GM18861 (cell line): ENCODE measurements at regions not wholly inside any gene's neighbourhood (a gene's known extent, or its start where the extent isn't known, plus 50 kb on each side); places are given as distances from the start of the nearest gene placed in this dataset.

Experiments used
- ATAC-seq: cut with Tn5 transposase; IDR thresholded peaks from one replicate; pipeline ENCODE4 v1.9.1; 2021; ENCODE audit not compliant: unreplicated experiment

DNA sequence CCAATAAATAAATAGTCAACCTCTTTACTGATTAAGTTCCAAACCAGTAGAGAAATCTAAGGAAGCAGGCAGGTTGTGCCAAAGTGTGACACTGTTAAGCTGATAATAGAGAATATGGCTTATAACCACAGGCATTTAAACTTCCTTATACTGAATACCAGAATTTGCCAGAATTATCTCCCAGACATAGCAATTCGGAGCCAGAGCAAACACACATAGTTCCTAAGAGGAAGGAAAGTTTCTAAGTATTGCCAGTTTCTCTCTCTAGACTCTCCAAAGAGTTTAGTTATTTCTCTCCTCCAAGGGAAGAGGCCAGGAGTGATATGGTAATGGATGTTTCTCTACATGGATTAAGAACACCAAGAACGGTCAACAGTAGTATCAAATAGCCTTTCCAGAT, 191.7 kb upstream of the CPEB2 start:
- ATAC-seq = no peak

DNA sequence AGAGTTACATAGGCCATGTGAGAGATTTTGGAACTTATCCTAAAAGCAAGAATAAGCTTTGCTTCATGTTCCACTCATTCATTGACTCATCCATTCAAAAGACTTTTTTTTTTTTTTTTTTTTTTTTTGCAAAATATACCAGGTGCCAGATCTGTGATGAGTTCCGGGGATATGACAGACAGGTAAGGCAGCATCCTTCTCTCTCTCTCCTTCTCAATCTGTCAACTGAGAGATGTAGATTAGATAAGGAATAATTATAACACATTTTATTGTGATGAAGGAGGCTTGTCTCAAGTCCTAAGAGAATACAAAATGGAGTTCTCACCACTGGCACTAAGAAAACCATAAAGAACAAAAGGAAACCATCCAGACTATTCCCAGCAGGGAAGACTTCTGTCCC, 190.2 kb upstream of the CPEB2 start:
- no peak for ATAC-seq

DNA sequence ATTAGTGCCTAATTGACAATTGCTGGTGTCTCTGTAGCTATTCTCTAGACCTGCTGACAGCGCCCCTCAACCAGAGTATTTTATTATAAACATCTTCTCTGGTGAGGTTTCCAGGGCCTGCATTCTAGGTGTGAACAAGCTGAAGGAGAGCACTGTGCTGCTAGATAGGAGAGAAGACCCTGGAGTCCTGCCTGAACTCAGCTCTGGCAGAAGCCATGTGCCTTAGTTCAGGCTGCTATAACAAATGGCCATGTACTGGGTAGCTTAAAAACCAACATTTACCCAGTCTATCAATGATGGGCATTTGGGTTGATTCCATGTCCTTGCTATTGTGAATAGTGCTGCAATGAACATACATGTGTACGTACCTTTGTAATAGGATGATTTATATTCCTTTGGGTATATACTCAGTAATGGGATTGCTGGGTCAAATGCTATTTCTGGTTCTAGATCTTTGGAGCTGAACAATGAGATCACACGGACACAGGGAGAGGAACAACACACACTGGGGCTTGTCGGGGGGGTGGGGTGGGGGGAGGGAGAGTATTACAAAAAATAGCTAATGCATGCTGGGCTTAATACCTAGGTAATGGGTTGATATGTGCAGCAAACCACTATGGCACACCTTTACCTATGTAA, 185.5 kb upstream of the CPEB2 start:
- no peak for ATAC-seq

DNA sequence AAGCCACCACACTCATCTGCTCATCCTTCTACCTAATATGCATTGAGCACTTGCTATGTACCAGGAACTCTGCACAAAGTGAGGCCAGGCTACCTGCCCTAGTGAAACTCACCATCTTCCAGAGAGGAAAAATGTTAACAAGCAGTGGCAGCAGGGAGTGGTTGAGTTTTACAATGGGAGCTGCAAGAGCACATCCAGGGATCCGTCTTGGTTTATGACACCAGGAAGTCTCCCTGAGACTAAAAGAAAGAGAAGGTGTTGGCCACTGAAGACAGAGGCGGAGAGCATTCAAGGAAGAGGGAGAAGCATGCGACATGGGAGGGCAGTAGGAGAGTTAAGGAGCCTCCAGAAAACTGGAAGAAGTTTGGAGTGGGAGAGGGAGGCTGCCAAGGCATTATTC, 178.1 kb upstream of the CPEB2 start:
- ATAC-seq = no peak

DNA sequence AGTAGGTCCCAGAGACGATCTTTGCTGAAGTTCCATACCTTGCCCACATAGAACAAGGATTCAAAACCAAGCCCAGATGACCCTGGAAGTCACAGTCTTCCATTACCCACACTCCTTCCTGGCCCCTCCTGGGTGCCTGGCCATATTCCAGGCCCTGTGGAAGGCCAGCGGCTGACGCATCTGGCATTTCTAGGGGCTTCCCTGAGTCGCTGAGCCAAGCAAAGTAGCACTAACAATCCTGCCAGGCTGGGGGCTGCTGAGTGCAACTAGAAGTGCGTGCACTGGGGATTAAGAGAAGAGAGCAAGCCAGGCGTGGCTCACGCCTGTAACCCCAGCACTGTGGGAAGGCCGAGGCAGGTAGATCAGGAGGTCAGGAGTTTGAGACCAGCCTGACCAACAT, 175.2 kb upstream of the CPEB2 start:
- ATAC-seq = no peak

DNA sequence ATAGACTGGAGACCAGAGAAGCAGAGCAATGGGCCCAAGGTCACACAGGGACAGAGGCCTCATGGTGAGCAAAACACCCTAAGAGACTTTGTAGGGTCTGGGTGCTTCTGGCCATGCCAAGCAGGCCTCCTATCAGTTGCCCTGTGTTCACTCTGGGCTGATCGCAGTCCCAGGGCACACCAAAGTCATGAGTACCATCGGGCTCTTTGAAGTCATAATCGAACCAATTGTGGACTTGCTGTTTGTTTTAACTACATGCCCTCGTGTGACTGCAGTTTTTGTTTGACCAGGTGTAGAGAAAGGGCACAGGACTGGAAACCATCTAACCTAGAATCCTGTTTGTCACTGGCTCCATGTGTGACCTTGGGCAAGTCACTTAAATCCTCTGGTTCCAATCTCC, 172.5 kb upstream of the CPEB2 start:
- no peak for ATAC-seq

DNA sequence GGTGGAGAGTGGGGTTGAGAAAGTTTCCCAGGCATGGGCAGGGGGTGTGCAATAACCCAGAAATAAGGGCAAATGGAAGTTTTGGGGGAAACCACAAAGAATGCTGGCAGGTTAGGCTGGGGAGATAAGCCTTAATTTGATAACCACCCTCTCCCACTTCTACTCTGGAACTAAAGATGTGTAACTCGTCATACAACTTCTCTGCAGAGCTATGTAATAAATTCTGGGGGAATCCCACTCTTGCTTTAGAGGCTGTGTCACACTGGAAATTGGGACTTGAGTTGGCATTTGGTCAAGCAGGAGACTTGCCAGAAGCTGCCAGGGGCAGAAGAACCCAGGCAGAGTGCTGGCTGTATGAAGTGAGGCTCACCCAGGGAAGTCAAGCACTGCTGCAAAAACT, 170.9 kb upstream of the CPEB2 start:
- ATAC-seq = no peak

DNA sequence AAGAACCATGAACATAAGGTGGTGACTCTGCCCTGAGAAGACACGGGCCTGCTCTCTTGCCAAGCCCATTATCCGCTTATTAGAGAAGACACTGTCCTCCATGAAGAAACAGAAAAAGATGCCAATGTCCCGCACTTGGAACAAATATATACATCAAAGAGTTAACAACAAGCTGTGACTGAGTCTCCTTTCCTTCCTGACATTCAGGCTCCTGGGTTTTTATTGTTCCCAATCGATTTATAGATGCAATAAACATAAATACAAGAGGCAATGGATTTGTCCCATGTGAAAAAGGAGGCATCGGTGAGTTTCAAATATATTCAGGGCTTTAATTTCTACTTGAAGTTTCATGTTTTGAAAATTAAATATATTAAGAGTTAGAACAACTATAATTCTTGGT, 169.2 kb upstream of the CPEB2 start:
- no peak for ATAC-seq

DNA sequence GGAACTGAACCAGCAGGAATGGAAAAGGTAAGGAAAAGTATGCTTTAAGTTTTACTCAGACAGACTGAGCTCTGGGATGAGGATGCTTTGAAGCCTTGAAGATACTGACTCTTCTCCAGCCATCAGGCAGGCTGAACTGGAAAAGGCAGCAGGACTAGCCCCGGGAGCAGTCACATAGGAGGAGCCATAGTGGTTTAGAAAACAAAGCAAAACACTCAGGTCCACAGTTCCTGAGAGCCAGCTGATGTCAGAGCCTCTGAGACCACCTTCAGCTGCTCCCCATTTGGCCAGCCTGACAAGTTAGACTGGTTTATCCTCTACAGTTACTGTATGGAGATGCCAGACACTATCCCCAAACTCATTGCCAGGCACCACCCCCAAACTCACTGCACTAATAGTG, 167.9 kb upstream of the CPEB2 start:
- ATAC-seq = no peak

DNA sequence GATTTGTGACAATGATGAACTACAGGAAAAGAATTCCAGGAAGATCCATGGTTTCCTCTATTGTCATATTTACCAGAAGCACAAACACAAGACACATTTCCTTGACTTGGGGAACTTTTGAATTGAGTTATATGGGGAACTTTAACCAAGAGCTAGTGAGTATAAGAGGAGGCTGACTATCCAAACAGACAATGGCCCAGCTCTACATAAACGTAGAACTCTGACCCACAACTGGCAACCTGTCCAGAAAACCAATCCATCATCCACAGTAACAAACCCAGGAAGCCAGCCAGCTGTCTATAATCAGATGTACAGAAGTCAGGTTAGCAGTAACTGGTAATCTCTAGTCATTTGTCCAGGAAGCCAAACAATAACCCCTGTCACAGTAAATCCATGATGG, 167.0 kb upstream of the CPEB2 start:
- ATAC-seq = no peak

DNA sequence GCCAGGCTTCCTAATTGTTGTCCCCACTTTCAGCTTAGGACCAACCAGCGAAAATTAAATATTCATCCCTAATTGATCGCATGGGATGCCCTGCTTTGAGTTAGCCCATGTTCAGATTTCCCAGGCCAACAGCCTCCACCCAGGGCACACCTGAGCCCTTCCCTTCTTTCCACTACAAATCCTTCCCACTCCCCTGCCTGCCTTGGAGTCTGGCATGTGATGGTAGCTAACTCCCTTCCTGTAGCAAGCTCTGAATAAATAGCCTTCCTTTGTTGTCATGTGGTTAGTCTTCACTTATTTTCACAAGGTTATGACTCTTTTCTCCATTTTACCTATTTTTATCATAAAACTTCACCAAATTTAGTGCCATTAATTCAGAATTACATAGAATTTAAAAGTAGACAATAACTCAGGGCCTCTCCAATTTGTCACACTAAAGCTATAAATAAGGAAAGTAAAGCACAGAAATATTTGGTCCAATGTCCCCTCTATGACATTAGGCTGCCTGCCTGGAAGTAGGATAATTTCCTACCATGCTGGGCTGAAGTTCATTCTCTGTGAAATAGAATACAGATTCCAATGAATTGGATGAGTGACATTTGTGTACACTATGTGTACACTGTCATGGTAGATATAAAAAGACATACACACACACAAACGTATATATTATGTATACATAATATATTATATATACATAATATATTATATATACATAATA, 166.4 kb upstream of the CPEB2 start:
- no peak for ATAC-seq

DNA sequence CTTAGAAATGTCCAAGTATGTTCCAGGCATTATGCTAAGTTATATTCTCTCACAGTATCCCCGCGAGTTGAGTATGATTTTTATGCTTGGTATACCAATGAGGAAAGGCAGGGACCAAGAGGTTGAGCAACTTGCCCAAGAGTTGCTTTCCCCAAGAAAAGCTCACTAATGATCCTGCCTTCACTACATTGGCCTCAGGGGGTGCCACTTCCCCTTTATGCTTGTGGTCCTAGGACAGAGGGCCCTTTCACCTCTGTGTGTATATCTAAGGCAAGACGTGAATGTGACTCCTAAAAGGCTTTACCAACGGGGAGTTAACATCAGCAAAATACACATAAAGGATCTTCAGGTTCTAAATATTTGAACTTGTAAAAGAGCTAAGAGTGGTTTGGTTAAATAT, 164.4 kb upstream of the CPEB2 start:
- ATAC-seq = no peak

DNA sequence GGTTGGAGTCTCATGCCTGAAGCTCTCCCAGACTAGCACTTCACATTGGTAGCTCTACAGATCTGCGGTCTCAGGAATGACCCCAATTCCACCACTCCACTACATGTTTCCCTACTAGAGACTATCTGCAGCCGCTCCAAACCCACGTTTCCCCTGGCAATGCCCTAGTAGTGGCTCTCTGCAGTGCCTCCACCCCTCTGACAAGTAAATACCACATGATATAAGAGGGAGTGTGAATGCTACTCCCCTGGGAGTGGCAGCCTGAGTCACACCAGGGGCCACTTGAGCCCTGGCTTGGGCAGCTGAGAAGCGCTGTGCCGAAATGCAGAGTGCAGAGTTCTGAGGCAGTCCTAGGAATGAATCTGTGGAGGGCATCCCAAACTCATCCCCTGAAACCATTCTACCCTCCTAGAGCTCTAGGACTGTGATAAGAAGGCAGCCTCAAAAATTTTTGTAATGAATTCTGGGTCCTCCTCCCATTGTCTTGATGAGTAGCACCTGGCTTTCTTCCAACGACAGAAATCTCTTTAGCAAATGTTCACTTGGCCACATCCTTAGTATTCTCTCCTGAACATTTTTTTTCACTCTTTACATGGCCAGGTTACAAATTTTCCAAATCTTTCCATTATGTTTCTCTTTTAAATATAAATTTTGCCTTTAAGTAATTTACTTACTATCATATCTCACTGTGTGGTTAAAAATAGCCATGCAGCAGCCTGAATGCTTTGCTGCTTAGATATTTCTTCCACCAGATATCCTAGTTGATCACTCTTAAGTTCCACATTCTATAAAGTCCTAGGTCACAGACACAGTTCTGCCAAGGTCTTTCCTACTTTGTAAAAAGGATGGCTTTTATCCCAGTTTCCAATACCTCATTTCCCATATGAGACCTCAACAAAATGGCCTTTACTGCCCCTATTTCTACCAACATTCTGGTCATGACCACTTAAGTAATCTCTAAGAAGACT, 160.2 kb upstream of the CPEB2 start:
- no peak for ATAC-seq

DNA sequence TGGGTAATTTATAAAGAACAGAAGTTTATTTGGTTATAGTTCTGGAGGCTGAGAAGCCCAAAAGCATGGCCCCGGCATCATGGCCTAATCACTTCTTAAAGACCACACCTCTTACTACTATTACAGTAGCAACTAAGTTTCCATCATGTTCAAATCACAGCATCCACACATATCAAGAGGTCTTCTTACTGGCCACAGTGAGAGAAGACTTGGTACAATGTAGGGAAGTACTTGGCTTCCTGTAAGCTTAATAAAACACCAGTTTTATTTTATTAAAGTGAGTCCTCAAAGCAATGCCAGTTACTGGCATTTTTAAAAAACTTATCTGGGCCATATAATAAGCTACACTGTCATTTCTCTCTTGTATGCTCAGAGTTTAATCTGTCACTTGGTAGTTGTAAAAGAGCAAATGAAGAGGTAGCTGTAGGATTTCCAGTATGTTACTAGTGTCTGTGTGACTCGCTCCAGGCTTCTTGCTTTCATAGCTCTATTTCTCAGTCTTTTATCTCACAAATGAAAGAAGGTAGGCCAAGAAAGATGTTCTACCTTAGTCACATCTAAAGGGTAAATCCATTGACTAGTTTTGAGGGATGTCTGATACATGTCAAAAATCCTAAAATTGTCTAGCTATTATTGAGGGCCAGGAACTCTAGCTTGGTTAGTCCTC, 159.2 kb upstream of the CPEB2 start:
- ATAC-seq = no peak

DNA sequence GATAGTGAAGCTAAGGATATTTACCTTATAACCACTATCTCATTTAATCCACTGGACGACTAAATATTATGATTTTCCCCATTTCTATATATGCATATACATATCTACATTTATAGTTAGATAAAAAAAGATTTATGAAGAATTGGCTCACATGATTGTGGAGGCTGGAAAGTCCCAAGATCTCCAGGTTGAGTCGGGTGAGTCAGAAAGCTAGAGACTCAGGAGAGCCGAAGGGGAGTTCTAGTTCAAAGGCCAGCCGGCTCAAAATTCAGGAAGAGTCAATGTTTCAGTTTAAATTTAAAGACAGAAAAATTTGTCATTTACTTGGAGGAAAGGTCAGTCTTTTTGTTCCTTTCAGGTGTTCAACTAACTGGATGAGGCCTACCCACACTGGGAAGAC, 158.2 kb upstream of the CPEB2 start:
- ATAC-seq = no peak

DNA sequence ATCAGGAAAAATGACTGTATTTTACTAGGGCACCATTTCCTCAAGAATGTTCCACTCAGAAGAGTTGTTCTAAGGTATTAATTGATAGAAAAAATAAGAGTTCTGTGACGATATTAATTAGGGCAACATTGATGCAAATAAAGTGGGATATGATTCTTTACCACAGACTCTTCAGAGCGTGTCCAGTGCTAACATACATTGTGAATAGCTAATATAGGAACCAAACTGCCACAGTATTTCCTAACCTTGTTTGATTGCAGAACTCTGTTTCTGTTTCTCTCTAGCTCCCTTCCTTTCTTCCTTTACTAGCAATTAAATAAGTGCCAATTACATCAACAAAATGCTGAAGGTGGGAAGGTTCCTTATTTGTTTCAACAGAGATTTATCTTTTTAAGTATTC, 154.1 kb upstream of the CPEB2 start:
- ATAC-seq = no peak

DNA sequence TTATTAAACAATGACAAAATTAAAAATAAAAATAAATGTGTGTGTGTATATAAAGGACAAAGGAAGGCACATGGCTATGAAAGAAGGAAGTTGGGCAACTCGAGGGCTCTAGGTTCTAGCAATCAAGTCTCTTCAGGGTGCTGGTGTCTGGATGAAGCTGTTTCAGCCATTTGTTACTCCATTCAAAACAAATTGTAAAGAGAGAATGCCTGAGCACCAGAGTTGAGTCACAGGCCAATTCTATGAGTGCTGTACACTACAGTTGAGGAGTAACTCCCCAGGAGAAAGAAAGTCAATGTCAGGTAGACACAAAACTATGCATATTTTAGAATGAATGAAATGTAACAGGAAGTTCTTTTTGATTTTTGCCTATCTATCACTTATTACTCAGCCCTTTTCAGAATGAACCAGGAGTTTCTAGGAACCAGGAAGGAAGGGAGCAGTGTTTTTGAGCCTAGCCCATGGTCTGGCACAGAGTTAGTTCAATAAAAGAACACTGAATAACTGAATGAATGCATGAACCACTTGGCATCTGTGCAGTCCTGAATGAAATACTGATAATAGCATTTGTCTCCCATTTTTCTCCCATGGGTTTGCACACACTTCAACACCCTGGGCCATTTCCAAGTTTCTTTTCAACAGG, 151.7 kb upstream of the CPEB2 start:
- no peak for ATAC-seq

DNA sequence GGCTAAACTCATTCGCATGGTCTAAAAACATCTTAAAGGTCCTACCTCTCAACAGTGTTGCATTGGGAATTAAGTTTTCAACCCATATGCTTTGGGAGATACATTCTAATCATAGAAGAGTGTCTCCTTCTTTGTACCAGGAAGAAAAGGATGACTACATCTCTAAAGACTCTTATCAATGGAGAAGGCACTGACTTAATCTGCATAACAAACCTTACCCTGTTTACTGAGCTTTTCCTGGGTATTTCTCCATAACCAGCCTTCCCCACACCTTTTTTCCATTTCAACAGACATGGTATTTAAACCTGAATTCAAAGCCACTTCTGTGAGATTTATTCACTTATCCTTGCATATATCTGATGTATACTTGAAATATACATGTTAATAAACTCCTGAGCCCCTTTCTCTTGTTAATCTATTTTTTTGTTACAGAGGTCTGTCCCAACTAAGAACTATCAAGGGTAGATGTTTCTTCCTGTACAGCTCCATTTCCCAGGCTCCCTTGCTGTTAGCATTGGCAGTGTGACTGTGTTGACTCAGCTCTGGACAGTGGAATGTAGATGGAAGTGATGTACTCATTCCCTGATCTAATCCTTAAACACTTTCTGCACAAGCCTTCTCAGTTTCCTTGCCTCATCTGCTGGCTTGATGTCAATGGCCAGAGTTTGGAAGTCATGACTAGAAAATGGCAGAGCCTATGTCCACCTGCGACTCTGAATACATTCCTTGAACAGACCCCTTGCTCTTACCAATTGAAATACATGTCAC, 148.9 kb upstream of the CPEB2 start:
- no peak for ATAC-seq

DNA sequence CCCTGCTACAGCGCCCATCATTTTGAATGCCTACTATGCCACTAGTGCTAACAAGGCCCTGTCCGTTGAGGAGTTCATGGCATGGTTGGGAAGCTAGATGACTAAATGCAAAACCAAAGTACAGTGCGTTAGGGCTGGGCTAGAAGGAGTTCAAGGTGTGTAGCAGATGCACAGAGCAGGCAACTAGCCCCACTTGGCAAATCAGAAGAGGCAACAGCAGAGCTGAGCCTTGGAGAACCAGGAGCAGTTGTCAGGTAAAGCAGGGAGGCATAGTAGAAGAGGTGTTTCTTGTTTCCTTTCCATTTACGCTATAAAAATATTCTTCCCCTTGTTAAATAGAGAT, 146.6 kb upstream of the CPEB2 start:
- ATAC-seq = no peak
